ENCODE measurements at regions not wholly inside any gene's neighbourhood (a gene's known extent, or its start where the extent isn't known, plus 50 kb on each side); places are given as distances from the start of the nearest gene placed in this dataset.

DNA sequence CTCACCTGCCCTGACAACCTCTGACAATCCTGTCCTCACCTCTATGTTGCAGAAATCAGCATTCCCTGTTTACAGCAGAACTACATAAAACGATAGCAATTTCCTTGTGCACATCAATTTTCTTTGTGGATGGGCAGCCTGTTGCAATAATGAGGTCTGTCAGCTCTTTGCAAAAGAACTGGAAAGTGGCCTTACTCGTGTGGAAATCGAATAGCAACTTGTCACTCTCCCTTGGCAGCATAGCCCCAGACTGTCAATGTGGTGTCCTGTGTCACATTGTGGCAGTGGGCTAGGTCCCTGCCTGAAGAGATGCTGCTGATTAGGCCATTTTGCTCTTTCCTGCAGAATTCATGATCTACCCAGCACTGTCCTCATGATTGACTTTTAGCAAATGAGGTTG lies 531.9 kb downstream of the CCDC85A start:
- no peak overlapping the region for H2AK5ac ChIP-seq (ENCODE audit: low read depth, low read length)
- H3K9me3 ChIP-seq (ENCODE audit: insufficient read depth in 2 of 2, low read depth in 1 of 2, low read length in 1 of 2) = peaks cover 0 to 5% of the 10 kb centered on the region in 2 experiments; a peak in 1 of 4 replicates
- H3K4me3 ChIP-seq (ENCODE audit: extremely low read depth in 1 of 4, insufficient read depth in 2 of 4, low read depth in 3 of 4, low read length in 4 of 4) = no peak overlapping the region
- no peaks in the 10 kb centered on the region for H3K79me2 ChIP-seq (ENCODE audit: control insufficient read depth in 1 of 2, insufficient read depth in 2 of 2, low read length in 2 of 2)
- ChIA-PET CTCF (ENCODE audit: partially characterized antibody) (no interaction called here), POLR2A (ENCODE audit: partially characterized antibody) (no interaction called here)
- no peaks in the 10 kb centered on the region for H3K23me2 ChIP-seq (ENCODE audit: low read depth, low read length)
- no peak overlapping the region for H2BK20ac ChIP-seq (ENCODE audit: low read length)
- H4K8ac ChIP-seq (ENCODE audit: extremely low read depth, insufficient read depth, low read length) = no peak overlapping the region
- no peak overlapping the region for H3K27ac ChIP-seq (ENCODE audit: low read depth, low read length)
- no peak overlapping the region for H3K18ac ChIP-seq (ENCODE audit: extremely low read depth, low read length)
- H2BK15ac ChIP-seq (ENCODE audit: low read length) = no peak overlapping the region
- no peaks in the 10 kb centered on the region for H3K36me3 ChIP-seq (ENCODE audit: control insufficient read depth in 2 of 4, insufficient read depth in 4 of 4, low read length in 3 of 4)
- H3K23ac ChIP-seq (ENCODE audit: insufficient read length) = no peak overlapping the region
- 98% methylated on average over 3 of the region's 3 CpGs; no CpG with 5 or more reads in 1 of the 2 experiments for WGBS, 2 experiments (ENCODE audit: extremely low coverage in 1 of 2, insufficient coverage in 1 of 2, insufficient read length in 1 of 2, insufficient replicate concordance in 2 of 2, low coverage in 1 of 2, low lambda C conversion rate in 2 of 2, missing lambda C conversion rate in 1 of 2)
- no peak overlapping the region for H4K5ac ChIP-seq (ENCODE audit: insufficient read length, low read depth, low read length)
- TF ChIP-seq CREB1 (IDR thresholded peaks at IDR 0.05) = no peak
- no peak for TF ChIP-seq SRF (IDR thresholded peaks at IDR 0.05; ENCODE audit: low read depth, low read length)
- H3K4me1 ChIP-seq (replicated peaks in 1 of 4; ENCODE audit: control insufficient read depth in 3 of 4, insufficient read depth in 4 of 4, low read length in 3 of 4) = no peaks in the 10 kb centered on the region
- DNase-seq (ENCODE audit: low read depth in 1 of 2, low spot score in 2 of 2) (no peak), FAIRE-seq (no peak)
- H3K56ac ChIP-seq (replicated peaks; ENCODE audit: insufficient read length, low read depth, low read length) = no peak overlapping the region
- no peak overlapping the region for H3K4me2 ChIP-seq (ENCODE audit: insufficient read depth in 1 of 2, low read depth in 2 of 2, low read length in 2 of 2)
- no peak overlapping the region for H4K91ac ChIP-seq (replicated peaks; ENCODE audit: insufficient read length, low read length)
- H3K4ac ChIP-seq (replicated peaks; ENCODE audit: insufficient read length, low read depth, low read length) = no peak overlapping the region
- H3K79me1 ChIP-seq (ENCODE audit: low read depth, low read length) = no peaks in the 10 kb centered on the region
- no peak overlapping the region for H2BK12ac ChIP-seq (ENCODE audit: low read depth, low read length)
- no peak overlapping the region for H3K9ac ChIP-seq (replicated peaks in 1 of 4; ENCODE audit: extremely low read depth in 1 of 4, low read depth in 3 of 4, low read length in 3 of 4)
- H2BK5ac ChIP-seq (ENCODE audit: low read depth, low read length) = no peak overlapping the region
- H2AFZ ChIP-seq (ENCODE audit: low read length) = no peak overlapping the region
- no peaks in the 10 kb centered on the region for H4K20me1 ChIP-seq (replicated peaks in 1 of 2; ENCODE audit: control insufficient read depth in 1 of 2, insufficient read depth in 2 of 2, low read length in 2 of 2)
- no peaks in the 10 kb centered on the region for H3K27me3 ChIP-seq (replicated peaks in 1 of 4; ENCODE audit: control insufficient read depth in 3 of 4, extremely low read depth in 1 of 4, insufficient read depth in 3 of 4, low read length in 3 of 4)
- H2BK120ac ChIP-seq (replicated peaks; ENCODE audit: low read depth, low read length) = no peak overlapping the region
- no peak overlapping the region for H3K14ac ChIP-seq (ENCODE audit: insufficient read length)

All from H1 (cell line).